Loucy (cell line): ENCODE measurements at regions not wholly inside any gene's neighbourhood (a gene's known extent, or its start where the extent isn't known, plus 50 kb on each side); places are given as distances from the start of the nearest gene placed in this dataset.

Experiments
- H2AFZ ChIP-seq: fragments of 200-600 bp; sonication (generic); 2 replicates; pipeline ENCODE4 v1.6.0; 2016; ENCODE audit warnings: antibody characterized with exemption, mild to moderate bottlenecking, low read length, moderate library complexity
- H3F3A ChIP-seq: fragments of 200-600 bp; 2 replicates; pipeline ENCODE4 v1.6.0; 2016; ENCODE audit warnings: antibody characterized with exemption, low read depth, mild to moderate bottlenecking
- H3K27me3 ChIP-seq: fragments of 200-600 bp; sonication (generic); 2 replicates; pipeline ENCODE4 v1.6.1; 2014; ENCODE audit warnings: low read length, mild to moderate bottlenecking; ENCODE audit not compliant: insufficient read depth, poor library complexity, severe bottlenecking
- H3K36me3 ChIP-seq: fragments of 200-600 bp; sonication (generic); 2 replicates; pipeline ENCODE4 v1.6.1; 2016; ENCODE audit warnings: low read length; ENCODE audit not compliant: insufficient read depth
- H3K4me1 ChIP-seq: fragments of 200-600 bp; sonication (generic); 2 replicates; pipeline ENCODE4 v1.5.1; 2014; ENCODE audit warnings: low read length, mild to moderate bottlenecking; ENCODE audit not compliant: insufficient read depth, poor library complexity, severe bottlenecking
- H3K4me2 ChIP-seq: fragments of 200-600 bp; sonication (generic); 2 replicates; pipeline ENCODE4 v1.6.0; 2014; ENCODE audit warnings: antibody characterized with exemption, low read length, low read depth, mild to moderate bottlenecking; ENCODE audit not compliant: poor library complexity, severe bottlenecking
- H3K4me3 ChIP-seq: fragments of 200-600 bp; sonication (generic); 2 replicates; pipeline ENCODE4 v1.5.1; 2014; ENCODE audit warnings: low read length, mild to moderate bottlenecking, mixed read lengths; ENCODE audit not compliant: poor library complexity, severe bottlenecking
- H3K79me2 ChIP-seq: fragments of 200-600 bp; sonication (generic); 2 replicates; pipeline ENCODE4 v1.6.1; 2014; ENCODE audit warnings: low read length; ENCODE audit not compliant: insufficient read depth
- H3K9ac ChIP-seq: fragments of 200-600 bp; sonication (generic); 2 replicates; pipeline ENCODE4 v1.6.0; 2014; ENCODE audit warnings: mild to moderate bottlenecking, low read depth, low read length, moderate library complexity; ENCODE audit not compliant: poor library complexity, severe bottlenecking
- H3K9me2 ChIP-seq: fragments of 200-600 bp; sonication (generic); replicated peaks from 2 replicates; pipeline ENCODE4 v1.6.1; 2016; ENCODE audit warnings: low read depth, low read length, mixed read lengths
- H3K9me3 ChIP-seq: fragments of 200-600 bp; sonication (generic); 2 replicates; pipeline ENCODE4 v1.6.1; 2014; ENCODE audit warnings: mild to moderate bottlenecking, antibody characterized with exemption, low read length, low read depth; ENCODE audit not compliant: insufficient read depth
- H4K20me1 ChIP-seq: fragments of 200-600 bp; sonication (generic); 2 replicates; pipeline ENCODE4 v1.6.0; 2014; ENCODE audit warnings: antibody characterized with exemption, low read length, mild to moderate bottlenecking; ENCODE audit not compliant: insufficient read depth, poor library complexity, severe bottlenecking
- CTCF ChIP-seq: fragments of 200-600 bp; sonication (generic); conservative IDR thresholded peaks from 2 replicates; pipeline ENCODE4 v1.5.1; 2014; ENCODE audit warnings: mild to moderate bottlenecking, antibody characterized with exemption, low read length
- EZH2phosphoT487 ChIP-seq: fragments of 200-600 bp; IDR thresholded peaks from 2 replicates; pipeline ENCODE4 v1.6.1; 2018; ENCODE audit warnings: antibody characterized with exemption, mild to moderate bottlenecking, moderate library complexity, borderline replicate concordance

GRCh38 chr21:16116798-16117197 is 387.0 kb downstream of the USP25 start:
- Histone ChIP-seq H3K9me3 (no peaks in the 10 kb centered on the region; the same call in 1 of the 2 replicates), H3K9me2 (no peaks in the 10 kb centered on the region), H3K4me3 (no peak overlapping the region), H3K4me1 (no peaks in the 10 kb centered on the region), H3K9ac (no peak overlapping the region), H2AFZ (no peak overlapping the region), H3K79me2 (no peaks in the 10 kb centered on the region), H3K4me2 (no peak overlapping the region), H3K27me3 (no peaks in the 10 kb centered on the region), H3K36me3 (no peaks in the 10 kb centered on the region), H3F3A (no peaks in the 10 kb centered on the region), H4K20me1 (no peaks in the 10 kb centered on the region)
- TF ChIP-seq EZH2phosphoT487 (no peak), CTCF (no peak)

GRCh38 chr21:16117331-16117730 is 387.5 kb downstream of the USP25 start:
- no peak overlapping the region for H3K9ac ChIP-seq

GRCh38 chr21:16117851-16118590 is 388.2 kb downstream of the USP25 start:
- Histone ChIP-seq H3F3A (no peaks in the 10 kb centered on the region), H3K9me3 (no peaks in the 10 kb centered on the region; the same call in 1 of the 2 replicates), H4K20me1 (no peaks in the 10 kb centered on the region), H3K9ac (no peak overlapping the region), H3K9me2 (no peaks in the 10 kb centered on the region), H3K4me3 (no peak overlapping the region), H2AFZ (no peak overlapping the region), H3K4me2 (no peak overlapping the region), H3K4me1 (no peaks in the 10 kb centered on the region), H3K36me3 (no peaks in the 10 kb centered on the region), H3K79me2 (no peaks in the 10 kb centered on the region), H3K27me3 (no peaks in the 10 kb centered on the region)
- TF ChIP-seq CTCF, result no peak
- no peak for TF ChIP-seq EZH2phosphoT487

More at GRCh38 chr21:16117331-16117730, 387.5 kb downstream of the USP25 start:
- H2AFZ ChIP-seq, result no peak overlapping the region
- no peaks in the 10 kb centered on the region for H3K4me1 ChIP-seq
- no peaks in the 10 kb centered on the region for H3K36me3 ChIP-seq
- no peak overlapping the region for H3K4me2 ChIP-seq
- TF ChIP-seq EZH2phosphoT487 (no peak), CTCF (no peak)
- no peaks in the 10 kb centered on the region; the same call in 1 of the 2 replicates for H3K9me3 ChIP-seq
- no peaks in the 10 kb centered on the region for H3K9me2 ChIP-seq
- H4K20me1 ChIP-seq, result no peaks in the 10 kb centered on the region
- no peaks in the 10 kb centered on the region for H3F3A ChIP-seq
- no peaks in the 10 kb centered on the region for H3K79me2 ChIP-seq
- H3K27me3 ChIP-seq, result no peaks in the 10 kb centered on the region
- no peak overlapping the region for H3K4me3 ChIP-seq
